HEK293 (cell line): ENCODE measurements at regions not wholly inside any gene's neighbourhood (a gene's known extent, or its start where the extent isn't known, plus 50 kb on each side); places are given as distances from the start of the nearest gene placed in this dataset.

Experiments used
- CTCF ChIA-PET: fragments of 350-600 bp; formaldehyde crosslinking; extraction: SDS; loops from one replicate; lab custom pipeline; 2021; ENCODE audit warnings: antibody characterized with exemption; lab: Yijun Ruan, JAX
- POLR2A ChIA-PET: fragments of 300-600 bp; formaldehyde crosslinking; extraction: SDS; loops from one replicate; lab custom pipeline; 2020; ENCODE audit warnings: antibody characterized with exemption, inconsistent platforms; lab: Yijun Ruan, JAX
- H3K27ac ChIP-seq: fragments of 200-500 bp; sonication (Bioruptor generic); 2 replicates; pipeline ENCODE4 v1.5.1; 2014; ENCODE audit warnings: low read depth, low read length, control low read depth, inconsistent platforms; ENCODE audit errors: extremely low read depth
- H3K36me3 ChIP-seq, 2 experiments: fragments of 200-500 bp in 1 of 2; sonication (Bioruptor generic) in 1 of 2; 1 replicate in 1 of 2; 2 replicates in 1 of 2; pipeline ENCODE4 v1.5.1; 2014 to 2017; ENCODE audit warnings: inconsistent platforms in 2 of 2, low read length in 2 of 2; ENCODE audit not compliant: control insufficient read depth in 2 of 2, insufficient read depth in 1 of 2
- H3K4me1 ChIP-seq: fragments of 200-500 bp; sonication (Bioruptor generic); 2 replicates; pipeline ENCODE4 v1.5.1; 2014; ENCODE audit warnings: mild to moderate bottlenecking, low read length, inconsistent platforms; ENCODE audit not compliant: control insufficient read depth, insufficient read depth
- H3K4me3 ChIP-seq: 2 replicates; pipeline ENCODE4 v1.5.1; 2011; ENCODE audit warnings: low read depth, mild to moderate bottlenecking, control low read depth, low read length, moderate library complexity
- H3K9me3 ChIP-seq: fragments of 200-500 bp; sonication (Bioruptor generic); 2 replicates; pipeline ENCODE4 v1.5.1; 2014; ENCODE audit warnings: low read depth, low read length, inconsistent platforms; ENCODE audit not compliant: control insufficient read depth, insufficient read depth
- CTCF ChIP-seq: fragments of 450-650 bp; formaldehyde crosslinking; IDR thresholded peaks from 2 replicates; pipeline ENCODE4 v1.5.1; 2016; ENCODE audit warnings: missing biosample characterization, missing genetic modification characterization
- EGR2 ChIP-seq: fragments of 450-650 bp; formaldehyde crosslinking; IDR thresholded peaks from 2 replicates; pipeline ENCODE4 v1.5.1; 2016; ENCODE audit warnings: low read depth, missing biosample characterization, missing genetic modification characterization
- GLIS1 ChIP-seq: fragments of 450-650 bp; formaldehyde crosslinking; IDR thresholded peaks from 2 replicates; pipeline ENCODE4 v1.5.1; 2016; ENCODE audit warnings: missing biosample characterization, missing genetic modification characterization
- MYNN ChIP-seq: fragments of 450-650 bp; formaldehyde crosslinking; IDR thresholded peaks from 2 replicates; pipeline ENCODE4 v1.5.1; 2016; ENCODE audit warnings: missing biosample characterization, missing genetic modification characterization, borderline replicate concordance
- PRDM10 ChIP-seq: fragments of 450-650 bp; formaldehyde crosslinking; IDR thresholded peaks from 2 replicates; pipeline ENCODE4 v1.5.1; 2016; ENCODE audit warnings: missing biosample characterization, missing genetic modification characterization
- RBAK ChIP-seq: fragments of 450-650 bp; formaldehyde crosslinking; IDR thresholded peaks from 2 replicates; pipeline ENCODE4 v1.5.1; 2016; ENCODE audit warnings: missing biosample characterization, missing genetic modification characterization
- REPIN1 ChIP-seq: fragments of 450-650 bp; formaldehyde crosslinking; IDR thresholded peaks from 2 replicates; pipeline ENCODE4 v1.5.1; 2017; ENCODE audit warnings: missing biosample characterization, missing genetic modification characterization, low read depth
- SP3 ChIP-seq: fragments of 450-650 bp; formaldehyde crosslinking; IDR thresholded peaks from 2 replicates; pipeline ENCODE4 v1.5.1; 2016; ENCODE audit warnings: missing biosample characterization, missing genetic modification characterization
- TCF7L2 ChIP-seq: IDR thresholded peaks from 2 replicates; pipeline ENCODE4 v1.6.1; 2011; ENCODE audit warnings: low read depth, mild to moderate bottlenecking, inconsistent platforms, low read length, moderate library complexity, borderline replicate concordance
- TRIM28 ChIP-seq: IDR thresholded peaks from 2 replicates; pipeline ENCODE4 v1.6.1; 2011; ENCODE audit warnings: low read length, control low read depth, borderline replicate concordance
- YY2 ChIP-seq: fragments of 450-650 bp; formaldehyde crosslinking; IDR thresholded peaks from 2 replicates; pipeline ENCODE4 v1.5.1; 2016; ENCODE audit warnings: missing biosample characterization, missing genetic modification characterization
- ZNF121 ChIP-seq: fragments of 450-650 bp; formaldehyde crosslinking; IDR thresholded peaks from 2 replicates; pipeline ENCODE4 v1.5.1; 2016; ENCODE audit warnings: missing biosample characterization, missing genetic modification characterization
- ZNF140 ChIP-seq: fragments of 450-650 bp; formaldehyde crosslinking; IDR thresholded peaks from 2 replicates; pipeline ENCODE4 v1.5.1; 2016; ENCODE audit warnings: missing biosample characterization, missing genetic modification characterization
- ZNF274 ChIP-seq, 2 experiments: fragments of 200-500 bp in 1 of 2; fragments of 450-650 bp in 1 of 2; sonication (Bioruptor generic) in 1 of 2; formaldehyde crosslinking in 1 of 2; IDR thresholded peaks; 2 replicates each; pipeline versions ENCODE4 v1.5.1 to v1.6.1; 2014 to 2016; ENCODE audit warnings: borderline replicate concordance in 1 of 2, inconsistent platforms in 1 of 2, low read length in 1 of 2, missing biosample characterization in 1 of 2, missing genetic modification characterization in 1 of 2
- ZNF354C ChIP-seq: fragments of 450-650 bp; formaldehyde crosslinking; IDR thresholded peaks from 2 replicates; pipeline ENCODE4 v1.5.1; 2016; ENCODE audit warnings: missing biosample characterization, missing genetic modification characterization, low read depth, borderline replicate concordance
- ZNF391 ChIP-seq: fragments of 450-650 bp; formaldehyde crosslinking; IDR thresholded peaks from 2 replicates; pipeline ENCODE4 v1.5.1; 2016; ENCODE audit warnings: low read depth, missing biosample characterization, missing genetic modification characterization, borderline replicate concordance
- ZNF394 ChIP-seq: fragments of 450-650 bp; formaldehyde crosslinking; IDR thresholded peaks from 2 replicates; pipeline ENCODE4 v1.5.1; 2016; ENCODE audit warnings: missing biosample characterization, missing genetic modification characterization, mild to moderate bottlenecking, moderate library complexity, borderline replicate concordance
- ZNF433 ChIP-seq: fragments of 450-650 bp; formaldehyde crosslinking; IDR thresholded peaks from 2 replicates; pipeline ENCODE4 v1.5.1; 2016; ENCODE audit warnings: missing biosample characterization, missing genetic modification characterization, low read depth
- ZNF473 ChIP-seq: fragments of 450-650 bp; formaldehyde crosslinking; IDR thresholded peaks from 2 replicates; pipeline ENCODE4 v1.5.1; 2017; ENCODE audit warnings: missing biosample characterization, missing genetic modification characterization
- ZNF501 ChIP-seq: fragments of 450-650 bp; formaldehyde crosslinking; IDR thresholded peaks from 2 replicates; pipeline ENCODE4 v1.5.1; 2016; ENCODE audit warnings: missing biosample characterization, missing genetic modification characterization
- ZNF549 ChIP-seq: fragments of 450-650 bp; IDR thresholded peaks from 2 replicates; pipeline ENCODE4 v1.5.1; 2018; ENCODE audit warnings: missing biosample characterization, missing genetic modification characterization, mild to moderate bottlenecking, inconsistent platforms, moderate library complexity
- ZNF585B ChIP-seq: fragments of 450-650 bp; formaldehyde crosslinking; IDR thresholded peaks from 2 replicates; pipeline ENCODE4 v1.5.1; 2016; ENCODE audit warnings: missing biosample characterization, missing genetic modification characterization
- ZNF621 ChIP-seq: fragments of 450-650 bp; formaldehyde crosslinking; IDR thresholded peaks from 2 replicates; pipeline ENCODE4 v1.5.1; 2017; ENCODE audit warnings: missing biosample characterization, missing genetic modification characterization
- ZNF626 ChIP-seq: fragments of 450-650 bp; sonication (Bioruptor Pico); formaldehyde crosslinking; IDR thresholded peaks from 2 replicates; pipeline ENCODE4 v1.5.1; 2018; ENCODE audit warnings: missing biosample characterization, missing genetic modification characterization, inconsistent platforms
- ZNF677 ChIP-seq: fragments of 450-650 bp; IDR thresholded peaks from 2 replicates; pipeline ENCODE4 v1.5.0; 2018; ENCODE audit warnings: missing biosample characterization, mild to moderate bottlenecking, missing genetic modification characterization, moderate library complexity
- ZNF777 ChIP-seq: fragments of 450-650 bp; formaldehyde crosslinking; IDR thresholded peaks from 2 replicates; pipeline ENCODE4 v1.5.1; 2017; ENCODE audit warnings: missing biosample characterization, missing genetic modification characterization, borderline replicate concordance
- ZSCAN23 ChIP-seq: fragments of 450-650 bp; formaldehyde crosslinking; IDR thresholded peaks from 2 replicates; pipeline ENCODE4 v1.5.1; 2016; ENCODE audit warnings: missing biosample characterization, missing genetic modification characterization
- TF ChIP-seq, protein P1 (sequence below): fragments of 450-650 bp; formaldehyde crosslinking; IDR thresholded peaks from 2 replicates; pipeline ENCODE4 v1.5.1; 2016; ENCODE audit warnings: missing biosample characterization, missing genetic modification characterization

DNA sequence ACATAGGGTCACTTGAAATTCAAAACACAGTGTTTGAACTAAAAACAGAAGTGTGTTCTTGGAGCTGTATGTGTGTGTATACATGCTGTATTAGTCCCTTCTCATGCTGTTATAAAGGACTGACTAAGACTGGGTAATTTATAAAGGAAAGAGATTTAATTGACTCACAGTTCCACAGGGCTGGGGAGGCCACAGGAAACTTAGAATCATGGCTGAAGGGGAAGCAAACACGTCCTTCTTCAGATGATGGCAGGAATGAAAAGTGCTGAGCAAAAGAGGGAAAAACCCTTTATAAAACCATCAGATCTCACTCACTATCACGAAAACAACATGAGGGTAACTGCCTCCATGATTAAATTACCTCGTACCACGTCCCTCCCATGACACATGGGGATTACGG lies 224.1 kb downstream of the BCAT1 start:
- no peak overlapping the region for H3K4me3 ChIP-seq
- no peak for TF ChIP-seq ZNF121
- TF ChIP-seq, protein P1, sequence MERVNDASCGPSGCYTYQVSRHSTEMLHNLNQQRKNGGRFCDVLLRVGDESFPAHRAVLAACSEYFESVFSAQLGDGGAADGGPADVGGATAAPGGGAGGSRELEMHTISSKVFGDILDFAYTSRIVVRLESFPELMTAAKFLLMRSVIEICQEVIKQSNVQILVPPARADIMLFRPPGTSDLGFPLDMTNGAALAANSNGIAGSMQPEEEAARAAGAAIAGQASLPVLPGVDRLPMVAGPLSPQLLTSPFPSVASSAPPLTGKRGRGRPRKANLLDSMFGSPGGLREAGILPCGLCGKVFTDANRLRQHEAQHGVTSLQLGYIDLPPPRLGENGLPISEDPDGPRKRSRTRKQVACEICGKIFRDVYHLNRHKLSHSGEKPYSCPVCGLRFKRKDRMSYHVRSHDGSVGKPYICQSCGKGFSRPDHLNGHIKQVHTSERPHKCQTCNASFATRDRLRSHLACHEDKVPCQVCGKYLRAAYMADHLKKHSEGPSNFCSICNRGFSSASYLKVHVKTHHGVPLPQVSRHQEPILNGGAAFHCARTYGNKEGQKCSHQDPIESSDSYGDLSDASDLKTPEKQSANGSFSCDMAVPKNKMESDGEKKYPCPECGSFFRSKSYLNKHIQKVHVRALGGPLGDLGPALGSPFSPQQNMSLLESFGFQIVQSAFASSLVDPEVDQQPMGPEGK (tag by site-specific recombination) = no peak
- TF ChIP-seq ZNF354C (tag by site-specific recombination) = no peak
- no peak for TF ChIP-seq ZNF585B (tag by site-specific recombination)
- no peak for TF ChIP-seq EGR2 (tag by site-specific recombination)
- no peak for TF ChIP-seq ZNF391 (tag by site-specific recombination)
- TF ChIP-seq TRIM28 = no peak
- TF ChIP-seq PRDM10 (tag by site-specific recombination) = no peak
- no peak for TF ChIP-seq ZSCAN23 (tag by site-specific recombination)
- TF ChIP-seq ZNF501 (tag by site-specific recombination) = no peak
- TF ChIP-seq RBAK = no peak
- TF ChIP-seq ZNF274 (IDR thresholded peaks at IDR 0.05; ENCODE audit: low read length) = no peak
- no peak for TF ChIP-seq ZNF274 (tag by site-specific recombination; IDR thresholded peaks at IDR 0.05; ENCODE audit: borderline replicate concordance)
- TF ChIP-seq ZNF394 (tag by site-specific recombination) = no peak
- no peak for TF ChIP-seq ZNF433 (tag by site-specific recombination)
- TF ChIP-seq ZNF626 (tag by site-specific recombination) = no peak
- TF ChIP-seq ZNF677 = no peak
- no peak for TF ChIP-seq GLIS1 (tag by site-specific recombination)
- H3K9me3 ChIP-seq = no peaks in the 10 kb centered on the region
- POLR2A ChIA-PET = no interaction called here
- no peak overlapping the region for H3K27ac ChIP-seq
- CTCF ChIA-PET = no interaction called here
- no peaks in the 10 kb centered on the region for H3K36me3 ChIP-seq
- no peaks in the 10 kb centered on the region for H3K4me1 ChIP-seq

GRCh38 chr12:24723759-24724158 lies 225.1 kb downstream of the BCAT1 start:
- POLR2A ChIA-PET = interaction anchor here (0.6 kb wide), 1 partner anchor 473 kb away, joined by 4 read pairs; no protein-coding TSS in a partner anchor
- Histone ChIP-seq H3K36me3 (no peaks in the 10 kb centered on the region), H3K4me3 (no peak overlapping the region), H3K4me1 (no peaks in the 10 kb centered on the region), H3K9me3 (no peaks in the 10 kb centered on the region), H3K27ac (no peak overlapping the region)
- CTCF ChIA-PET = no interaction called here
- TF ChIP-seq YY2 (tag by site-specific recombination) (no peak), SP3 (no peak), CTCF (tag by site-specific recombination) (no peak), ZNF621 (no peak), TCF7L2 (no peak), ZNF777 (tag by site-specific recombination) (no peak), MYNN (tag by site-specific recombination) (no peak), REPIN1 (tag by site-specific recombination) (no peak), ZNF140 (tag by site-specific recombination) (no peak), ZNF549 (tag by site-specific recombination) (no peak), ZNF473 (tag by site-specific recombination) (no peak)
- TF ChIP-seq, protein P1 (tag by site-specific recombination) = no peak
